IPS DF 19.7 (cell line): ENCODE measurements at regions not wholly inside any gene's neighbourhood (a gene's known extent, or its start where the extent isn't known, plus 50 kb on each side); places are given as distances from the start of the nearest gene placed in this dataset.

Experiments used
- DNase-seq: peaks from one replicate; pipeline ENCODE4 v3.0.0-alpha.2; 2013; ENCODE audit warnings: low read depth, low spot score

GRCh38 chr12:88947486-88948043 lies 367.3 kb upstream of the KITLG start:
- no peak for DNase-seq

- no peak for DNase-seq
Observed at GRCh38 chr12:88946372-88946997, 366.2 kb upstream of the KITLG start.

GRCh38 chr12:88945051-88945732 lies 364.9 kb upstream of the KITLG start:
- no peak for DNase-seq

- DNase-seq = no peak
Observed at GRCh38 chr12:88944397-88944796, 364.1 kb upstream of the KITLG start.

- no peak for DNase-seq
Observed at GRCh38 chr12:88940854-88941253, 360.6 kb upstream of the KITLG start.

- DNase-seq = no peak
Observed at GRCh38 chr12:88935856-88936255, 355.6 kb upstream of the KITLG start.

GRCh38 chr12:88934163-88934747 lies 354.0 kb upstream of the KITLG start:
- no peak for DNase-seq

- no peak for DNase-seq
Observed at GRCh38 chr12:88932457-88932856, 352.2 kb upstream of the KITLG start.

- DNase-seq = no peak
Observed at GRCh38 chr12:88931598-88931997, 351.3 kb upstream of the KITLG start.

- no peak for DNase-seq
Observed at GRCh38 chr12:88925454-88925853, 345.2 kb upstream of the KITLG start.

GRCh38 chr12:88924162-88924561 lies 343.9 kb upstream of the KITLG start:
- no peak for DNase-seq

GRCh38 chr12:88923631-88924030 lies 343.4 kb upstream of the KITLG start:
- DNase-seq = no peak

- DNase-seq = no peak
Observed at GRCh38 chr12:88922816-88923215, 342.5 kb upstream of the KITLG start.

GRCh38 chr12:88921890-88922532 lies 341.7 kb upstream of the KITLG start:
- DNase-seq = no peak

GRCh38 chr12:88921434-88921833 lies 341.2 kb upstream of the KITLG start:
- DNase-seq = no peak

- DNase-seq = no peak
Observed at GRCh38 chr12:88918161-88918560, 337.9 kb upstream of the KITLG start.

- DNase-seq = no peak
Observed at GRCh38 chr12:88914967-88915366, 334.7 kb upstream of the KITLG start.

GRCh38 chr12:88909510-88909909 lies 329.2 kb upstream of the KITLG start:
- no peak for DNase-seq

GRCh38 chr12:88908345-88908744 lies 328.1 kb upstream of the KITLG start:
- DNase-seq = no peak

GRCh38 chr12:88904705-88905104 lies 324.4 kb upstream of the KITLG start:
- DNase-seq = no peak

GRCh38 chr12:88903333-88903732 lies 323.1 kb upstream of the KITLG start:
- DNase-seq = no peak

GRCh38 chr12:88897723-88898122 lies 317.5 kb upstream of the KITLG start:
- DNase-seq = no peak
